ENCODE measurements at regions not wholly inside any gene's neighbourhood (a gene's known extent, or its start where the extent isn't known, plus 50 kb on each side); places are given as distances from the start of the nearest gene placed in this dataset.
A peak's percentile ranks its signal among the peaks of the same experiment; 100 is the strongest.

DNA sequence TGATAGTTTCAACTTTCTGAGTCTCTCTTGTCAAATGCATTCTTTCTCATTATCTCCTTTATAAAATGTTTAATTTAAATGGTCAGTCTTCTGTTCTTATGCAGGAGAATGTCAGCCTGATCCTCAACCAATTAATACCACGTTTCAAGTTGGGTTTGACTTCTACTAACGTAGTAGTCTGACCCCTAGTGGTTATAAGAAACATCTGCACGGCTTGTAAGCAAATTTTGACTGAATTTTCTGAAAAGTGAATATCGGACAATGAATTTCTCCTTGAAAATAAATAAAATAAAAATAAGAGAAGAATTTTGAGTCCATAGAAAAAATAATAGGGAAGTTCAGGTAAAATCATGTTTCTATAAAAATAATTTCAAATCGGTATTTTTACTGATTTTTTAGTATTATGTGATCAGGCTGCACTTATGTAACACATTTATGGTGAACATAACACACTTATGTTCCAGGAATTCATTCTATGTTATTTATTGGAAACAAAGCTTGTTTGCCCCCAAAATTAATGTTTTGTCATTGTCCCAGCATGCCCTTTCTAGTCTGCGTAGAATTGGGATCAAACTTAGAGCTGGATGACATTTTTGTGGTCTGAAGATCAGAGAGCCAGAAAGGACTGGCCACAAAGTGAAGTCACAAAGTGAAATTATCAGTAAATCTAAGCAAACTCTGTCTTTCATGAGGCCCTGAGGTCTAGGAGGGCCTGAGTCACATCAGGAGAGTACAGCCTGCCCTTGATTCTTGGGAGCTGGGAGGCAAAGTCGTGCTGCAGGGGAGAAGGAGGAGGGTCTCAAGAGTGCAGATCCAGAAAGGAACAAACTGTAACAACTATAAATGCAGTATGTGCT, 101.2 kb upstream of the STXBP6 start:
- DNase-seq (ENCODE audit: low read depth in 2 of 2) = peak; percentile 12 to 31

DNA sequence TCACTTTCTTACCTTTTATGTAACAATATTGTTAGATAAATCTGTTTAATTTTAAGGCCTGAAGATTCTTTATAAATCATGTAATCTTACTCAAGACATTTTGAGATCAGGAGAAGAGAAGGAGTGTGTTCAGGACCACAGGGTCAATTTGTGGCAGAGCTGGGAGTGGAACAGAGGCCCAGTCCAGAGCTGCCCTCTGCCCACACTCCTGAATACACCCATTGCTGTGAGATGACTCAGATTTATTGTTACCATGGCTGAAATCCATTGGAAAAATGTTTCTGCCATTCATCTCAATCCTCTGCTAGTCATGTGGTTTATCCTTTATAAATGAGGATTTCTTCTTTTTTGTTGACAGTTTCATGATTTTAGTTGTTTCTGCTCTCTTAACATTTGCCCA, 100.5 kb upstream of the STXBP6 start:
- DNase-seq (ENCODE audit: low read depth in 2 of 2) = no peak

DNA sequence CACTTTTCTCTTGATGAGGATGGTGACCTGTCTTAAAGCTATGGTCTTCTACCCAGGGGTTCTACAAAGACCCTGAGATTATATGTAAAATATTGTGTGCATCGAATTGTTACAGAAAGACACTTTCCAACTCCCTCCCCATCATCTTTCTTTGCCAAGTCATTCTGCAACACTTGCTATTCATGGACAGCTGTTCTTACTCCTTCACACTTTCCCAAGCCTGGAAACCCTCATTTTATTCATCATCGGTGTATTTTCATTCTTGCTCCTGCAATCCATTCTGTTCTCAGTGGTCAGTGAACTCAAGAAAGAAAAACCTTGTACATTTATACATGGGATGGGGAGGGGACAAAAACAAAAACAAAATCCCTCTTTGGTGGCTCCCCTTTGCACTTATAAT, 90.5 kb upstream of the STXBP6 start:
- no peak for DNase-seq (ENCODE audit: low read depth in 2 of 2)

DNA sequence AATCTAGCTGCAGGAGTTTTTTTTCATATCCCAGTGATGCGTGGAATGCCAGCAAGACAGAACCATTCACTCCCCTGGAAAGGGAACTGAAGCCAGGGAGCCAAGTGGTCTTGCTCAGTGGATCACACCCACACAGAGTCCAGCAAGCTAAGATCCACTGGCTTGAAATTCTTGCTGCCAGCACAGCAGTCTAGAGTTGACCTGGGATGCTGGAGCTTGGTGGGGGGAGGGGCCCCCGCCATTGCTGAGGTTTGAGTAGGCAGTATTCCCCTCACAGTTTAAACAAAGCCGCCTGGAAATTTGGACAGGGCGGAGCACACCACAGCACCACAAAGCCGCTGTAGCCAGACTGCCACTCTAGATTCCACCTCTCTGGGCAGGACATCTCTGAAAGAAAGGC, 86.9 kb upstream of the STXBP6 start:
- no peak for DNase-seq (ENCODE audit: low read depth in 2 of 2)

DNA sequence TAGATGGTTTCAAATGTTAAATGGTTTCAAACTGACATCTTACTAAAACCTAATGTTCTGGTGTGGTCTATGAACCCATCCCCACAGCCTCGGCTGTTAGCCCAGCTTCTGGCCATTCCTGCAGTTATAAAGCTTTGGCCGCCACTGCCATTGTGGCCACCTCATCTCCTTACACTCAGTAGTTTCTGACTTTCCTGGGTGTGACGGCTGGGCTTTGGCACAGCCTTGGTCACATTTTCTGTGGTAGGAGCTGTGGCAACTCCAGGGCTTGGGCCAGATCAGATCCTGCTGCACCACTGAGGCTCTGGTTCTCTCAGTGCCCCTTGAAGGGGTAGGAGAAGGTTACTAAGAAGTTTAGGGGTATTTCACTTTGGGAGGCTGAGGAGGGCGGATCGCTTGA, 84.2 kb upstream of the STXBP6 start:
- no peak for DNase-seq (ENCODE audit: low read depth in 2 of 2)

DNA sequence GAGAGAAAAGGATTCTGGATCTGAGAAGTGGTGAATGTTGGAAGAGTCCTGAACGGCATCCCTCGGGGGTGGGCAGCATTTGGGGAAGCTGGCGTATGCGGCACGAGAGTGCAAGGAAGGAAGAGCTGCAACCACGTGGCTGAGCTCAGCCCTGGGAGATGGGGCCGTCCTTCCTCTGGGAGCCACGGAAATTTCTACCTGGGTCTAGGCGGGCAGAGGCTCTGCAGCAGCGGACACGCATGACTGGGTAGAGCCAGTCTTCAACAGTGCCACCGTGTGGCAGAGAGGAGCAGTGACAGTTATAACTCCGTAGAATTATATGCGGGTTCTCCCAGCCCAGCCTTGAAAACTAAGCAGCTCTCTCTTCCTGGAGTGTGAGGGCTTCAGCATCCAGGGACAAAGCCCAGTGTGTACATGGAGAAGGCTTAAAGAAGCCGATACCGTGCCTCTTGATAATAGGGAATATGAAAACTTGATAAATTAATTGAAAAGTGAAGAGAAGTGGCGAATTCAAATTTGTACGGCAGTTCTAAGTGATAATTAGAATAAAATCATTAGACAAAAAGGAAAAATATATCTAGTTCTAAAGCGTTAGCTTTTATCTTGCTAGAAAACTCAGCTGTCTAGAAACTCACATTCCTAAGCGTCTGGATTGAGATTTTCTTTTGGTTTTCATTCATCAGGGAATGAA, 82.9 kb upstream of the STXBP6 start:
- peak in 1 of 2 experiments; percentile 26 for DNase-seq (ENCODE audit: low read depth in 2 of 2)

DNA sequence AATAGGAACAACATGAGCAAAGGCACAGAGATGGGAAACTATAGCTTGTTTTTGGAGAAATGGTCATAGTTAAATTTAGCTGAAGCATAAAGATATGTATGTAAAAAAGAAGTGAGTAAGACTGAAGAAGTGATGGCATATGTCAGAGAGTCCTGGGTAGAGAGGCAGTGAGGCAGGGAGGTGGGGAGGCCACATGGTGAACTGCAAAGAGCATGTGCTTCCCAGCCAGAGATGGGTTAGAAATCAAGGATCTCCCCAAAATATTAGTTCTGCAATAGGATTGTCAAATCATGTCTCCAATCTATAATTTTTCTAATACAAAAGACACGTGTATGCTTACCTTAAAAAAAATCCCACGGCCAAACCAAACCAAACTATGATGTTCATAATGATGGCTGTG, 82.1 kb upstream of the STXBP6 start:
- no peak for DNase-seq (ENCODE audit: low read depth in 2 of 2)

DNA sequence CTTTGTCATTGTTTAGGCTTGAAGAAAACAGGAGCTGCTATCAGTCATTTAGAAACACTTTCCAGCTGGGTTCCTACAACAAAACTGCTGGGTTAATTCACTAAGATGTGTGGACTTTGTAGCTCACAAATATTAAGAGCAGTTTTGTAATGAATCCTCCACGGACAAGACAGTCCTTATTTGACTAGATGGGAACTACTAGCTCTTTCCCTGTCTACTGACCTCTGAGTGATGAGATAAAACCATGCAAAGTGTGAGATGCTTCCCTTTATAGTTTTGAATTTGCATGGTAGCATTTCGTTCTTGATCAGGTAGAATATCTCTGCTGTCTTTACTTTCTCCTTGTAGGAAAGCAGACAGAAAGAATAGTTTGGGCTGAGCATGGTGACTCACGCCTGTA, 72.9 kb upstream of the STXBP6 start:
- no peak for DNase-seq (ENCODE audit: low read depth in 2 of 2)

DNA sequence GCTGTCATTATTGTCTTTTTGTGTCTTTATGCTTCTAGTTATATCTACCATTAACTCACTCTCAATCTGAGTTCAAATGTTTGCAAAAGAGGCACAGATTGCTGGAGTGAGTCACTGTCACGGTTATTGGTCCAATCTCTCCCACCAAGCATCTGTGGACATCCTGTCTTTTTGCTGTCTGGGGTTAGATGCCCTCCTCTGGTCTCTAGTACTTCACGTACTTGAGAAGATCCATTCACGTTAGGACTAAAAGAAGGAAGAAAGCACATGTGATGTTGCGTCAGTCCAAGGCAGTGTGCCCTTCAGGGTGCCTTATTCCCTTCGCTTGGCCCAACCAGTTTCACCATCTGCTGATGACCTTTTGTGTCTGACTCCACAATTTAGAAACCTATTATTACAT, 72.3 kb upstream of the STXBP6 start:
- DNase-seq (ENCODE audit: low read depth in 2 of 2) = no peak

DNA sequence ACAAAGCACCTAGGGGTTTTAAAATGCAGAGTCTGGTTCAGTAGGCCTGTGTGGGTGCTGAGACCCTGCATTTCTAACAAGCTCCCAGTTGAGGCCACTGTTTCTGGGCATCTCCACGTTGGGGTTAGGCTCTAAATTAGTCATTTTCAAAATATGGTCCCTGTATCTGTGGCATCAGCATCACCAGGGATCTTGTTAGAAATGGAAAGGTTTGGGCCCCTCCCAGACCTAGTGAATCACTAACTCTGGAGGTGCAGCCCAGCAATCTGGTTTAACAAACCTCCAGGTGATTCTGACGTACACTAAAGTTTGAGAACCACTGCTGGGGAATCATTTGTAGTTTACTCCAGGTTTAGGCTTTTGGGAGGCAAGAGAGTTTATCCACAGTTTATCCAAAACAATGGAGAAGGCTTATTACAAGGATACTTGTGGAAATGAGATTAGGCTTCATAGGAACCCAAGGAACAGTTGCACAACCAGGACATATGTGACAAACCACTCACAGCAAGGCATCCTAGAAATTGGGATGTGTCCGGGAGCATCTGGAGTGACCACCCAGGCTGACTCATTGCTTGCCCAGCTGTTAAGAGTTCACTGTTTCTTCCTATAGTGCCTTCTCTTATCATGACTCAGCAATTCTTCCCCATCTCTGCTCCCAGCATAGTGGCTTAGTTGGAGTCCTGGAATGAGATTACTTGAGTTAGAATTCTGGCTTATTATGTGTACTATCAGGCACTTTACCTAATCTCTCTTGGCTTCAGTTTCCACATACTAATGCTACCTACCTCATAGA, 71.6 kb upstream of the STXBP6 start:
- DNase-seq (ENCODE audit: low read depth in 2 of 2) = peak; percentile 75 to 76

DNA sequence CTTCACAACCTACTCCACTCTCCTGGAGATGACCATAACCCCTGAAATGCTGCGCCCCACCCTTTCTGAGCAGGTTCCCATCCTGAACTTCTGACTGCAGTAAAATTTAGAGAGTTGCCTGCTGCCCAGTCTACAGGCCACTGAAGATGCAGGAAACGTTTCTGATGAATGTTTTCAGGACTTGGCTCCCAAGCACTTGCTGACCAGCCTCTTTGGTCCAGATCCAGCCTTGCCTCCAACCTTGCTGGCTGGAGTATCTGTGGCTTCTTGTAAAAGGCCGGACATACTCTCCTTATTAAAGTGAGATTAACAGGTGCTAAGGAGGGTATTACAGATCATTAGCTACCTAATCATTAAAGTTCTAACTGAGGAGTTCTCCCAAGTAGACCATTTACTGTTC, 70.3 kb upstream of the STXBP6 start:
- DNase-seq (ENCODE audit: low read depth in 2 of 2) = no peak

DNA sequence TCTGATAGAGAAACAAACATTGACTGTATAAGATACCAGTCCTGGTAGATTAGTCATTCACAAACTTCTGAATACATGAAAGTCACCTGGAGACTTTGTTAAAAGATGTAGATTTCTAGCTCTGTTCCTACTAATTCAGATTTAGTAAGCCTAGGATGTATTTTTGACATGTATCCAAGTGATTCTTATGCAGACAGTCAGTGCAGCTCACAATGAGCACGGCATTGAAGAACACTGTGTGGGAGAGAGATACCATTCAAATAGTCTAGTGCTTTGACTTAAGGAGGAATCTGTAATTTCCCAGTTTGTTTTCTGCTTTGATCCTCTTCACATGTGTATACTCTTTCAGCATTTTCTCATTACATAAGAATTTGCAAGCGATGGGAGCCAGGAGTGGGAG, 68.7 kb upstream of the STXBP6 start:
- DNase-seq (ENCODE audit: low read depth in 2 of 2) = no peak

DNA sequence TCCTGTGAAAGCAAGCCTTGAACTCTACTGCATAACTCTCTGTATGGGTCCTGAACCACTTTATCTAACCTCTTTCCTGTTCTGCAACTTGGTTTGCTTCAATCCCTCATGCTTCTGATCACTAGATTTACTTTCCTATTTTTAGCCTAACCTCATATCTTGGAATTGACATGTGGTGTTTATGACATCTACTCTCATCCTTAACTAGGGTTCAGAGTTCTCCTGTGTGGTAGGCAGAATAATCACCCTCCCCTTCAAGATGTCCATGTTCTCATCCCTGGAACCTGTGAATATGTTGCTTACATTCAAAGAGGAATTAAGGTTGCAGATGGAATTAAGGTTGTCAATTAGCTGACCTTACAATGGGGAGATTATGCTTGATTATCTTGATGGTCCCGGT, 67.4 kb upstream of the STXBP6 start:
- DNase-seq (ENCODE audit: low read depth in 2 of 2) = no peak

DNA sequence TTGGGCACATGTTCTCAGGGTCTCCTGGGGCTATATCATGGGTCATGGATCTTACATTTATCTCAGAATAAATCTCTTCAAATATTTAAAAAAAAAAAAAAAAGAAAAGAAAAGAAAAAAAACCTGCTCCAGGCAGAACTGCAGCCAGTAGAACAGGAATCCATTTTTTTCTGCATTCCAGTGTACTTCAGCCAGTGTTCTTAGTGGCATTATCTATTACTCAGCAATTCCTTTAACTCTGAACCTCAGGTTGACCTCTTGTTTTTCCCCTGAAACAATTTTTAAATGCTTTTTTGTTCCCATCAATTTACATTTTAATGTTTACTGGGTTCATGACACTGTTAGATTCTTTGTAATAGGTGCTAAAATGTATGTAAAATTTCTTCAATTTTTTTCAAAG, 66.7 kb upstream of the STXBP6 start:
- DNase-seq (ENCODE audit: low read depth in 2 of 2) = no peak

DNA sequence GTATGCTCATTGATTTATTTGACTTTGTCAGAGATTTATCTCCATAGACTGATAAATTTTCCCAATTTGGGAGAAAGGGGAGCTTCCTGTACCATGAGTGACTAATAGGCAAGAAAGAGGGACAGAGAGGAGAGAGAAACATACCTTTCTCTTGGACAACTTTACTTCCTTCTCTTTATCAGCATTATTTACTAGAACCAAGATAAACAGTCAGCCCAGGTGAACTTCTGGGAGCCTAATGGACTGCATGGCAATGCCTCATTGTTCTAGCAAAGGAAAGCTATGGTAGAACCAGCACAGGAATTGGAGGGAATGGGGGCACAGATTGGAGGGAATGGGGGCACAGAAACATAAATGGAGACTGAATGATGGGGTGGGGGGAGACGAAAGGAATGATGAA, 63.4 kb upstream of the STXBP6 start:
- no peak for DNase-seq (ENCODE audit: low read depth in 2 of 2)

DNA sequence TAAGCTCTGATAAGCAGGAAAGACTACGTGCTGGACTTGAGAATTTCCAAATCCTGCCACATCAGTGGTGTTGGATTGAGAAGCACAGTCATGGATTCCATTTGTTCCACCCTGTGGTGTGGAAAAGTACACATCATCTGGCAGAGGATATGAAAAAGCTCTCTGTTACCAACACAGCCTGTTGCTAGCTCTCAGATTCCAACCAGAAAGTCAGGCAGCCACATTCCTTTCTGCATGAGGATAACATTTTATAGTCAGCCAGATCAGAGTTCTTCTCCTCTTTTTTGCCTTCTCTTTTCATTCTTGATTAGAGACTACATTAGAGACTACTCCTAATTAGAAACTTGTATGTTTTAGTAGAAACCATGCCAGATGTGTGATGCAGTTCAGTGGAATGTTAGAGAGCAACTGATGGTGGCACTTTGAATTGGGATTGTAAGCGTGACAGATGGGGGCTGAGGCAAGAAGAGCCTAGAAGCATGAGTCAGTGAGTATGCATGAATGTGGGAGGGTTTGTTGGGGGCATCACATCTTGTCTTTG, 61.2 kb upstream of the STXBP6 start:
- peak; percentile 96 to 97 for DNase-seq (ENCODE audit: low read depth in 2 of 2)

DNA sequence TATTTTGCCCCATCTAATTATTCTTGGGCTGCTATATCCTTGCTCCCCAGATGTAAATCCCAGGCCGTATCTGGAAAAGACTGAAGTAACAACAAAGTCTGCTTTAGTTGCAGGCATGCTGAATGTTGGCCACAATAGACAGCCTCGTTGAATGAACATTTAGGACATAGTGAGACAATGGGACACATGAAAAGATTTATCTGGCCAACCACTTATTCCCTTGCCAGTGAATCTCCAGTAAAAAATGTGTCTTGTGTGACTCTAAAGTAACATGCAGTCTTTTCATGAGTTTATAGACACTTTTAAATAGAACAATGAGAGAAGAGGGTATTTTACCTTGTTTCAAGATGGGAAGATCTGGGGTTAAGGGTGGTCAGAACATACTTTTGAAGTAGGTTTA, 60.2 kb upstream of the STXBP6 start:
- no peak for DNase-seq (ENCODE audit: low read depth in 2 of 2)

DNA sequence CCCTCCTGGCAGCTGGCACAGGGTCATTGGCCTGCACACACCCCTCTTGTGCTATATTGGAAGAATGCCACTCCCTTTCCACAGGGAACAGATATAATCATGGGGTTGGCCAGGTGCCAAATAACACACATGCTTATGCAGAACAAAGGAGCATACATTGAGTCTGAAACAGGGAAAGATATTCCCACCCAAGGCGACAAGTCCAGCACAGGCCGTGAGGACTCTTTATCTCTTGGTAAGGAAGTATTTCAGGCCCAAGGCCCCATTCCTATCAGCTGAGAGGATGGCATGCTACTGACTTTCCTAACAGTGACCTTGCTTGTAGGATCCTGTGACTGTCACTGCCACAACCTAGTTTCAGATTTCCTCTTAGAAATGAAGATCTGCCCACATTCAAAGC, 59.0 kb upstream of the STXBP6 start:
- no peak for DNase-seq (ENCODE audit: low read depth in 2 of 2)

DNA sequence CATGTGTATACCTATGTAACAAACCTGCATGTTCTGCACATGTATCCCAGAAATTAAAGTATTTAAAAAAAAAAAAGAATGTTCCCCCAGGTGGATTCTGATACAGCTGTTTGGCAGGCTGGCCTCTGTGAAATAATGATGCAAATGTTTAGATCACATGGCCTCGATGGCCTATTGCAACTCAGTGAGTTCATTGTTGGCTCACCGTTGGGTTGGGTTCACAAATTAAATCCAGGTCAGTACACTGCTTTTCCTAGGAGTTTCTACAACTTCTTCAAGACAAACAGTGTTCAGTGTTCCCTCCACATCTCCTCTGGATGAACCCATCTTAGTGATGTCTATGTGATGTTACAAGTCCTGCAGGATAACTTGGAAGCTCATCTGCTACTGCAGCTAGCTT, 58.3 kb upstream of the STXBP6 start:
- no peak for DNase-seq (ENCODE audit: low read depth in 2 of 2)

DNA sequence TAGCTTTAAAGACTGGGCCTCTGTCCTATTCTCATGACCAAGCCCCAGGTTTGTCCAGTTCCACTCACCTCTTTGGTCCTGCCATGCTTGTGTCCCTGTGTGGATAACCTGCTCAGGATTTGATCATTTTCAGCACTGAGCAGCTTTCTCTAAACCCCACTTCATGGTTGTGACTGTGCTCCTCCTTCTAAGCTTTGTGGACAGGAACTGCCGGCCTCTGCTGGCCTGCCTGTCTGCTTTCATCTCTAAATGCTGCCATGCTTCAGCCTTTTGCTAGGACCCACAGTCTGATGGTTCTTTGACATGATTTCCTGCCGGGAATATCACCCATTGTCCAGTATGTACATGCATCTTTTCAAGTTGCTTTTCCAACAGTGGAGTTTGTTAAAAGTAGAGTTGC, 53.9 kb upstream of the STXBP6 start:
- no peak for DNase-seq (ENCODE audit: low read depth in 2 of 2)

DNA sequence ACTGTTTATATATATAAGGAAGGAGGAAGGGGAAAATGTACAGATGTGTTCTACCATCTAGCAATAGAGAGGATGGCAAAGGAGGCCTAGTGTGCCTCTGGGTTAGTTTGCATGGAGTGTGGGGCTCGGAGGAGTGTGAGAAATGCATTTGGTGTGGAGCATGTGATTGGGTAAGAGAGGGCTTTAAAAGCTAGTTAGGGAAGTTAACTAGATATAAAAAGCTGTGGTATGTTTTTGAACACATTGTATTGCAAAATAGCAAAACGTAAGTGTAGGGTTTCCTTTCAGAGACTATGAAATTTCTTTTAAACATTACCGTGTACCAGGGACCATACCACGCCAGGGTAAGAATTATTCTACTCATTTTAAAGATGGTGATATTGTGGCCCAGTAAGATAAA, 53.3 kb upstream of the STXBP6 start:
- no peak for DNase-seq (ENCODE audit: low read depth in 2 of 2)

DNA sequence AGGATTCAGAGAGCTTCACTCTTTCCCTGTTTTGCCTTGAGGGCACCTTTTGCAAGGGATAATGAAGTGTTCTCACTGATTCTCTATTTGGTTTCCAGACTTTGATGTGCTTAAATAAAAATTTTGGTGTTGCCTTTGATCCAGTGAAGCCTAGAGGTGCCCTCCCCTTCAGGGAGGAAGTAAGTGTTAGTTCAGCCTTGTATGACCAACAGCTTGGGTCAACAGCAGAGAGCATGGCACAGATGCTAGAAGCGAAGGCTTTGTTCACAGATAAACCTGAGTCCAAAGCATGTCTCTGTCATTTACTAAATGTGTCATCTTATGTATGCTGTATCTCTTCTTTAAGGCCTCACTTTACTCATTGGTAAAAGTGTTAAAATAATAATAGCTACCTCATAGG, 52.8 kb upstream of the STXBP6 start:
- no peak for DNase-seq (ENCODE audit: low read depth in 2 of 2)
